Activated CD4-positive, alpha-beta T cell treated with anti-CD3 and anti-CD28 coated beads for 24 hours (primary cell): ENCODE measurements at regions not wholly inside any gene's neighbourhood (a gene's known extent, or its start where the extent isn't known, plus 50 kb on each side); places are given as distances from the start of the nearest gene placed in this dataset.

ENCODE experiments used
- DNase-seq, 2 donors: peaks; one replicate each; pipeline ENCODE4 v3.0.0-alpha.2; 2020; ENCODE audit warnings: low read depth in 2 of 2

GRCh38 chr2:2570871-2571270 is 239.8 kb upstream of the MYT1L start:
- no peak for DNase-seq

DNA sequence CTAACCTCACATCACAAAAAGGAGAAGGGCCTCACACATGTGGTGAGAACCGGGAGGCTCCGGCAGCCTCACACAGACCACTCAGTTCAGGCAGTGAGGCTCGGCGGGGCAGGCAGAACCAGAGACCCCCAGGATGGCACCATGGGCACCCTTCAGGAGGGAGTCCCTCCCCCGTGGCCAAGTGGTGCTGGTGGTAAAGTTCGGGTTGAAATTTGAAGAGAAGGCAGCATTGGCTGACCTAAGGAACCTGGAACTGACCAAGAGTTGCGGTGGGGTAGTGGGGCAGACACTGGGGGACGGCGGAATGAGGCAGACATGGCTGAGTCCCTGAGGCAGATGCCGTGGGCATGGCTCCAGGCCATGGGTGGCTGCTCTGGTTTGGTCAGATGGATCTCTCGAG is 239.3 kb upstream of the MYT1L start:
- no peak for DNase-seq

- DNase-seq = no peak
These were observed 238.8 kb upstream of the MYT1L start for GRCh38 chr2:2569836-2570235.

GRCh38 chr2:2569306-2569705 is 238.2 kb upstream of the MYT1L start:
- DNase-seq = no peak

GRCh38 chr2:2568411-2568810 is 237.3 kb upstream of the MYT1L start:
- no peak for DNase-seq

DNA sequence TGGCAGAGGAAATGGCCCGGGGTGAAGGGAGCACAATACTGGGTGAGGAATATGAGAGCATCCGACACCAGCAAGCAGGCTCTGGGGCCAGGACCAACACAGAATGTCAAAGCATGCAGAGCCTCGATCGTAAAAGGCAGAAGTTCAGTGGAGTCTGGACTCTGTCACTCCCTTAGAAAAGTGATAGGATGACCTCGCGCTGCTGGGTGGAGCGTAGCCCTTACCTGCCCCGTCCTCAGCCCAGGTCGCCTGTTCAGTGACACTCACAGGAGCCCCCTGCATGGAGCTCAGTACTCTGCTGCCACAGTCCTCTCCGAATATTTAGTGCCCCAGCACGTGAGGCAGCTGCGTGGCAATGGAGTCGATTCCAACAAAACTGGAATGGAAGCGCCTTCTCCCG is 236.7 kb upstream of the MYT1L start:
- DNase-seq = no peak

DNA sequence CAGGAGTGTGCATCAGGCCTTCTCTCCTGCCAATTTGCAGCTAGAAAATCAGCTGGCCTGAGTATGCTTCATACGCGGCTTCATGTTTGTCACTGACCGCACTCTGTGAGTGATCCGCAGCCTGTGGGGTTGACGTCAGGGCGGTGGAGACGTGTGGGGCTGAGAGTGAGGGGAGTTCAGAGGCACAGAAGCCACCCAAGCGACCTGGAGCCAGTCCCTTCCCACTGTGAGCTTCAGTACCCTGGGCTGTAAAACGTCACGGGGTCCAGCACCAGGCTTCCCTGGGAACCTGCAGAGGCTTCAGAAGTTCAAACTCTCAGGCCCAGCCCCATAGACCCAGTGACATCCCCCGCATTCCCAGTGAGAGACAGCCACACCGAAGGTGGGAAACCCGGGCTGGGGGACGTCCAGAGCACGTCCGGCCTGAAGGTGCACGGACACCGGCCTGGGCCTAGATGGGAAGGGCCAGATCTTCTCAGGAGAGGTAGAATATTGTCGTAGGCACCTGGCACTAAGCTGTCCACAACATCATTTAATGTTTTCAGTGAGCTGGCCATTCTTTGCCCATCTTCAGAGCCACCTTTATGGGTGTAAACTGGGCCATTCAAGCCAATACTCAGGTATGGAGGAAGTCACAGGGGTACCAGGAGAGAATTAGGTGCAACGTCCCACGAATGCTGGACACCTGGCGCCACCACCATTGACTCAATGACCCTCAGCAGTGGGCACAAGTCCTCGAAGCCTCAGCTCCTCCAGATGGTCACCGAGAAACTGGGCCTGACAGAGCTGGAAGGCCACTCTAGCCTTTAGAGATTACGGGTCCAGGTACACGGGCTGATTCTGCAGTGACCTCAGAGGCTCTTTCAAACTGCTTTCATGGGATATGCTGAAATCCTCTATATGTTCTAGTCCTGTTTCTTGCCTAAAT is 235.6 kb upstream of the MYT1L start:
- no peak for DNase-seq

- no peak for DNase-seq
These were observed 234.6 kb upstream of the MYT1L start for GRCh38 chr2:2565671-2566070.

DNA sequence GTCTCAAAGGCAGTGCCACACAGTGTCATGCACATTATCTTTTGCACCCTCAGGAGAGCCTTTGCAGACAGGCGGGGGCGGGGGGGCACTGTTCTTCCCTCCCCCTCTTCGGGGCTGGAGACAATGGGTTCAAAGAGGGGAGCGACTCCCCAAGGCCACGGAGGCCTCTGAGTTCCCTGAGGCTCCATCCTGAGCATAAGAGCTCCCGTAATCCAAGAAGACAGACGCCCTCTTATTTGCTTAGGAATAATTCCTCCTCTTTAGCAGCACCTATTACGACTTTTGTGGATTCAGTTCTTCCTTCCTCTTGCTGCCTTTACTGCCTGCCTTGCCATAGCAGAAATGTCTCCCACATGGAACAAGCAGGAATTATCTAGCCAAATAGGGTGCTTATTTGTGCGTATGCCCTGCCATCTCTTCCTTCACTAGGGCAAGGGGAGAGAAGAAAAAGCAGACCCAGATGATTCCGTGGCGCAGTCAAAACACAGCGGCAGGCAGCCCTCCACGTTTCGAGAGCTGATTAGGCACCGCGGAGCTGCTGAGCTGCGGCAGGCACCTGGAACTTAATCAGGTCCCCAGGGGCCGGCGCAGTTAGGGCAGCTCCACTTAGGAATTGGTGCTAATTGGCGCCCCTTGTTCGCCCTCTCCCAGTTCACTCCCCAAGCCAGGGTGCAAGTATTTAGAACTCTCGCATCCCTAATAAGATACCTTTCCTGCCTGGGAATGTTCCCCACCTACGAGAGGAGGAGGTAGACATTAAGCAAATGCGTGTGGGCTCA is 233.4 kb upstream of the MYT1L start:
- no peak for DNase-seq

GRCh38 chr2:2563309-2563860 is 232.3 kb upstream of the MYT1L start:
- no peak for DNase-seq

DNA sequence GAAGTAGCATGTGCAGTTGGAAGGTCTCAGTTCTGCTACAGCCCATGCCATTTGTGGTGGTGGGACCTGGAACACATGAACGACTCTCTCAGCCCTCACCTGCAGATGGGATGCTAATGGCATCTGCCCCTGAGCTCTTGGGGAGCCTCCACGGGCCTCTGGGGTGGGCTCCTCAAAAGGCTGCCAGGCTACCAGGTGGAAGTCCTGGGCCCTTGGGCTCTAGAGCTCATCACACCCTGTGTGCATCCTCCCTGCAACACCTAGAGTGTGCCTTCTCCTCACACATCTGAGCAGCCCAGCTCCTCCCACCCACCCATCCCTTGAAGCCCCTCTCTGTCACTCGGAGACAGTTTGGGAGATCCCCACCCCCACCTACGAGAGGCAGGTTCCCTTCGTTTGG is 231.8 kb upstream of the MYT1L start:
- DNase-seq = no peak

DNA sequence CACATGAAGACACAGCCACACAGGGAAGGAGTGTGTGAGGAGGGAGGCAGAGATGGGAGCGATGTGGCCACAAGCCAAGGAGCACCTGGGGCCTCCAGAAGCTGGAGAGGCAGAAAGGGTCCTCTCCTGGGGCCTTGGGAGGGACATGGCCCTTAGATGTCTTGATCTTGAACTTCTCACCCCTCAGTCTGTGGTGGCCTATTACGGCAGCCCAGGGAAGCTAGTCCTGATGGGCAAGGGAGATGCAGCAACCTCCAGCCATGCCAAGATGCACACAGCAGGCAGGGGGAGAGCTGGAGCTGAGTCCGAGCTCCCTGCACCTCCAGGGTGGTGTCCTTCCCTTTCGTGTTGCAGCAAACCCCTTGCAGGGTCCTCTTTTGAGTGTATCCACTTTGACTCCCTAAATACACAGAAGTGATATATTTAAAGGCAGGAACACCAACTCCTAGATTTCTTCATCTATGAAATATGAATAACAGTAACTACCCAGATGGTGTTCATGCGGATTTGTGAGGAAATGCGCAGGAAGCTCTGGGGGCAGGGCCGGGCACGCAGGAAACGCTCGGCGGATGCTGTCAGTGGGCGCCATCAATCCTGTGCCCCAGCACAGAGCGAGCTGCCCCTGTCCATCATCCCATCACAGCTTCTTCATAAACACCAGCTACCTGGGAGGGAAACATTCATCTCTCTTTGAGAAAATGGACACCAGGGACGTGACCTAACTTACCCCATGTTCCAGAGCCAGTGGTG is 230.4 kb upstream of the MYT1L start:
- DNase-seq = no peak

DNA sequence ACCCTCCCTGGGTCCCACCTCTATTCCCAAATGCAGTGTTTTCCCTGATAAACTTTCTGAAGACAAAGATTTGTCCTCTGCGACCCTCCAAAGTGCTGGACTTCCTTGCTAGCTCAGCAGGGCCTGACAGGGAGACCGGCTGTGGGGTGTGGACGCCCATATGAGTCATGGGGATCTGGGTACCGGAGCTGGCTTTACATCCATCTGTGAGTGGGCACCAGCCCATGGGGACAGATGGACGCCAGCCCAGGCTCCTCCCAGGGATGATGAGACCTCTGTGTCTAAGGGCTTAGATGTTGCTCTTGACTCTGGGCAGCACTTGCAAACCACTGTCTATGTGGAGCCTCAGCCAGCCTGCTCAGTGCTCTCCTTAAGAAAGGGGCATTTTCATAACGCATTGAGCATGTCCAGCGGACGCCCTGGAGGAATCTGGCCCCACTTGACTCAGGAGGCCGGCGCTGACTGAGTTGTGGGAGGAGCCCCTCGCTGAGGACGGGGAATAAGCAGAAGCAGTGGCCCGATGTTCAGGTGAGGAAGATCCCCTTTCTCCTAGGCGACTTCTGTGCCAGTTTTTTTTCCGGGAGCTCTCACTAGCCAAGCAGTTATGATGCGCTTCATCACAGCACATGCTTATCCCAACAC is 229.4 kb upstream of the MYT1L start:
- no peak for DNase-seq

DNA sequence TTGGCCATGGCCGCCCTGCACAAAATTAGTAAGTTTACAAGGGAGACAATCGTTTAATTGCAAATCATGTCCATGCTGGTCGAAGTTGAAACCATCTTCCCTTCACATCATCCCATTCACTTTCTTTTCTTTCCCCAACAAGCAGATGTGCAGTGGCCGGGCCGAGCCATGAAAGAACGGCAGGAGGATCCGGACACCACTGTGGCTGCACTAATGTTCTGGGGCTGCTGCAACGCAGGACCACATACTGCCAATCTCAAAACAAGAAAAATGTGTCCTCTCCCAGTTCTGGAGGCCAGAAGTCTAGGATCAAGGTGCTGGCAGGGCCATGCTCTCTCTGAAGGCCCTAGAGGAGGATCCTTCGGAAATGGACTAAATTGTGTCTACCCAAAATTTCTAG is 227.4 kb upstream of the MYT1L start:
- DNase-seq = no peak

- no peak for DNase-seq
These were observed 226.4 kb upstream of the MYT1L start for GRCh38 chr2:2557475-2557874.

- DNase-seq = no peak
These were observed 219.8 kb upstream of the MYT1L start for GRCh38 chr2:2550856-2551255.

DNA sequence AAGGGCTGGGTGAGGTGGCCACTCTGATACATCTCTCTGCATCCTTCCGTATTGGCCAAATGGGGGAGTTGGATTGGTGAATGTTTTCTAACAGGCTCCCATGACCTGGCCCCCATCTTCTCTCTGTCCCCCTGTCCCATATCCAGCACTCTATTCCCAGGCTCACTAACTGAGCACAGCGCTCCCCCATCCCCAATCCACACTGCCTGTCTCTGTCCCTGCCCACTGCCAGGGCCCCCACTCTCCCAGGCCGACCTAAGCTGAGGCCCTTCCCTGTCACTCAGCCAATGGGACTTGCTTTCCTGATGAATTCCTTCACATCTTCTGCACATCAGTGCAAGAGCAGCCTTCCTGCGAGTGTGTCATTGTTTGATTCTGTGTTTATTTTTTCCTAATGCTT is 216.8 kb upstream of the MYT1L start:
- DNase-seq = no peak

GRCh38 chr2:2547451-2547850 is 216.4 kb upstream of the MYT1L start:
- DNase-seq = no peak

GRCh38 chr2:2546046-2546445 is 215.0 kb upstream of the MYT1L start:
- no peak for DNase-seq

DNA sequence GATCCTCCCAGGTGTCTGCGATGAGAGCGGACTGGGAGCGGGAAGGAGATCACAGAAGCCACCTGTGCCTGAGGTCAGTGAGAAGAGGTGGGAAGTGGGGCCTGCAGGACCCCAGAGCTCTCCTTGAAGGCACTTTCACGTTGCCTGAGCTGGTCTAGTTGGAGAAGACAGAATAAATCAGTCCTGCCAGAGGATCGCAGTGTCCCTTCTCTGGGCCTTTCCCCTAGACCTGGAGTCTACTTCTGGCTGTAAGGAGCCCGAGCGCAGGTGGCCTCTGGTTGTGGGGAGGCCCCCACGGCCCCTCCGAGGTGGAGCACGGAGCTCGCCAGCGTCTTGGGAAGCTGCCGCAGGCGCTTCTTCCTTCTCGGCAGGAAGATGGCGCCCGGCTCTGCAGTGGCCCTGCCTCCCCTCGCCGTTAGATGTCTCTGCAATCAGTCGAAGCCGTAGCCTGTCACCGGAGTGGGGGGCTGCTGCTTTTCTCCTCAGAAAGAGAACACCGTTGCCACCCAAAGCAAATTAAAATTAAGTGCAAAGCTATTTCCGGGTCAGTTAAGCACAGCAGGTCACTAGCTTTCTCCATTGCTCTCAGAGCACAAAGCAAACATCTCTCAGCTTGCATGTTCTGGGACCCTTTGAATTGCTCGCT is 212.0 kb upstream of the MYT1L start:
- no peak for DNase-seq

GRCh38 chr2:2542316-2542715 is 211.2 kb upstream of the MYT1L start:
- DNase-seq = no peak
